Activated naive CD4-positive, alpha-beta T cell treated with anti-CD3 and anti-CD28 coated beads, Interleukin-2, amount 50 U/mL, for 72 hours (primary cell): ENCODE measurements at regions not wholly inside any gene's neighbourhood (a gene's known extent, or its start where the extent isn't known, plus 50 kb on each side); places are given as distances from the start of the nearest gene placed in this dataset.
A peak's percentile ranks its signal among the peaks of the same experiment; 100 is the strongest.

ENCODE experiments used
- ATAC-seq, 2 donors: fragments of 150-1000 bp; cut with Tn5 transposase; 2 replicates each; pipeline ENCODE4 v1.10.0; 2021; ENCODE audit warnings: mild to moderate bottlenecking in 2 of 2, moderate library complexity in 2 of 2
- DNase-seq, 2 donors: peaks; one replicate each; pipeline ENCODE4 v3.0.0; 2021 to 2022; ENCODE audit warnings: low spot score in 2 of 2
- H3K27ac Mint-ChIP-seq, 2 donors: one replicate each; pipeline ENCODE4 v1.8.0; 2022; ENCODE audit warnings: mild to moderate bottlenecking in 2 of 2, mixed read lengths in 2 of 2
- H3K36me3 Mint-ChIP-seq, 2 donors: one replicate each; pipeline ENCODE4 v1.8.0; 2022; ENCODE audit warnings: mixed read lengths in 2 of 2
- H3K9me3 Mint-ChIP-seq, 2 donors: one replicate each; pipeline ENCODE4 v1.8.0; 2022; ENCODE audit warnings: mixed read lengths in 2 of 2

DNA sequence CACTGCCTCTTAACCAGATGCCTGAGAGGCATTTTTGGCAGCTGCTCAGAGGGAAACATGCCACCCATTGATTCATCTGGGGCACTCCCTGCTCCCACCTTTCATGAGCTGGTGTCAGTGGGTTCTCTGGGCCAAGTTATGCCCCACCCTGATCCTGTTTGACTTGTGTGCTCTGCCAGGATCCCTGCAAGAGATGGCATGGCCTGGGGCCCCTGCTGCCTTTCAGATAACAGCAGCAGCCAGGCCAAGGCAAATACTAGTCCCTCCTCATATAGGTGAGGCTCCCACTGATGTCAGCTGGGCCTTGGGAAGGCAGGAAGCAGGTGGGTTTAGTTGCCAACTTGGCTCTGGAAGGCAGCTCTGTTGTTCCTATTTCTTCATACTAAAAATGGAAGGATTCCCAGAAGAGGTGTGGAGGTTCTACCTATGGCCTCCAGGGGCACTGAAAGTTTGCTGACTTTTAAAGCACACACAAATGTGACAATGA lies 192.9 kb upstream of the RBPJ start:
- Mint-ChIP-seq H3K27ac (no peak overlapping the region), H3K36me3 (peaks cover 0 to 62% of the 10 kb centered on the region in 2 donors), H3K9me3 (peaks cover 7 to 23% of the 10 kb centered on the region in 2 donors)
- DNase-seq, result no peak
- no peak for ATAC-seq

DNA sequence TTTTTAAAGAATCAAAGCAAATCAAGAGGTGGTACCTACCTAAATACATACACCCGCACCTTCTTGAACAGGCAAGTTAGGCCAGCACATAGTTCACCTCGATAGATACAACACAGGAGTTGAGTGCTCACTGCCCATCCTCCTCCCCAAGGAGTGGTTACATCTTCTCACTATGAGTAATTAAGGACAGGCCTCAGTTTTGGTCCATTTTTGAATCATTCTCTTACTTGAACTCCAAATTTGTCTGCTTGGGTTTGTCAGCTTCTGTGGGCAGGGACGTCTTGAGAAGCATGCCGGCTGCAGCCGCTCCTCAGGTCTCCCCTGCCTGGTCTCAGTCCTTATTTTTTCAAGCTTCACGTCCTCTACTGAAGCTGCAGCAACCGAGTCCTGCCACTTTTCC lies 190.6 kb upstream of the RBPJ start:
- DNase-seq, result no peak
- peaks cover 7 to 31% of the 10 kb centered on the region in 2 donors for H3K9me3 Mint-ChIP-seq
- peak overlapping the region in 1 of 2 donors; percentile 62 for H3K27ac Mint-ChIP-seq
- peak; percentile 71 to 84 for ATAC-seq
- H3K36me3 Mint-ChIP-seq, result peaks cover 0 to 77% of the 10 kb centered on the region in 2 donors

DNA sequence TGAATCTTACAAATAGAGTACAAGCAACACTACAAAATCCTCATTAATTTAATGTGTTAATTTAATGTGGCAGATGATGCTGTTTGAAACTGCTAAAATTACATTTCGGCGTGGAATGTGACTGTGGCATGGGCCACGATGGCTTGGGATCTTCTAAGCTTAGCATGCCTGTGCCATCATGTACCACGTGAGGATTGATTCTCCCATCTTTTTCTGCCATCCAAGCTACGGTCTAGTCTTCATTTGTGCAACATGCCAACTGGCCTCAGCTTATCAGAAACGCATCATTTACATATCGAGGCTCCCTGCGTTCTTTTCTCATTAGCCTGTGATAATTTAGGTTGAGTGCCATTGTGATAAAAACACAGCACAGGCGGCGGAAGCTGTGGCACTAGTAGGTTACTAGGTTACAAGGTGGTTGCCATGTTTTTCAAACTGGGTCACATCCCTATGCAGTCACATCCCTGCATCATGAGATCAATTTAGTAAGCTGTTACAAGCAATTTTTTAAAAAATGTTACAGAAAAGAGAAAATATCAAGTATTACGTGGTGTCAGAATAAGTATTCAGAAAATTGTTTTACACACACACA lies 189.9 kb upstream of the RBPJ start:
- Mint-ChIP-seq H3K9me3 (peaks cover 7 to 38% of the 10 kb centered on the region in 2 donors), H3K27ac (peak overlapping the region in 1 of 2 donors; percentile 62), H3K36me3 (peaks cover 0 to 81% of the 10 kb centered on the region in 2 donors)
- ATAC-seq, result no peak
- no peak for DNase-seq

DNA sequence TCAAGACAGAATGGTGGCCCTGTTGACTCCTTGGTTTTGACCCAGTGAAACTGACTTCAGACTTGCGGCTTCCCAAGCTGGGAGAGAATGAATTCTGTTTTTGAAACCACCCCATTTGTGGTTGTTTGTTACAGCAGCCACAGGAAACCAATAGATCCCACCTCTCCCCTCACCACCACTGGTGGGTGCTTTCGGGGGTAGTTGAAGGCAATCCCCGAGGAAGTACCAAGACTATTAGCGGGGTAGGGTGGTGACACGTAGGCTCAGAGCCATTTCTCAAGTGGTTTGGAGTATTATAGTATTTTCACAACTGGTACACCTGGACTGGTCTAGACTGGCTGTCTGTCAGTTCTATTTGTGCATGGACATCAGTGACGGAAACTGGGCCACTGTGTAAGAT lies 189.1 kb upstream of the RBPJ start:
- peaks cover 7 to 45% of the 10 kb centered on the region in 2 donors for H3K9me3 Mint-ChIP-seq
- DNase-seq (peak in 1 of 2 donors; percentile 60), ATAC-seq (peak in 1 of 2 donors; percentile 71)
- no peak overlapping the region for H3K27ac Mint-ChIP-seq
- peaks cover 0 to 81% of the 10 kb centered on the region in 2 donors for H3K36me3 Mint-ChIP-seq

DNA sequence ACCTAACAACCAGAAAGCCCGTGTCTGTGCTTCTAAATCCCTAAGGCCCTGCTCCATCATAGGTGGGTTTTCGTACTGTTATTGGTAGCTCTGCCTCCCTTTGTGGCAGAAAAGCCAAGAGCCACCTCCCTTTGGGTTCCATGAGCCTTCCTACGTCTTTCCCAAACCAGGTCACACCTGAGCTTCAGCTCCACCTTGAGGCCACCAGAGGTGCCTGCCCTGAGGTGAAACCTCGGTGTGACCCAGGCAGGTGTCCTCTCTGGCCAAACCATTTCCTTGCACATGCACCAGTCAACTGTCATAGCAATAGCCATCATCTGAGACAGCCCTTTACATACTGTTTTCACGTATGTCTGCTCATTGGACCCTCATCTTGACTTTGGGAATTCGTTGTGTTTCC lies 188.0 kb upstream of the RBPJ start:
- Mint-ChIP-seq H3K9me3 (peaks cover 3 to 41% of the 10 kb centered on the region in 2 donors), H3K36me3 (peaks cover 0 to 72% of the 10 kb centered on the region in 2 donors), H3K27ac (peak overlapping the region; percentile 21 to 73)
- ATAC-seq (no peak), DNase-seq (no peak)

DNA sequence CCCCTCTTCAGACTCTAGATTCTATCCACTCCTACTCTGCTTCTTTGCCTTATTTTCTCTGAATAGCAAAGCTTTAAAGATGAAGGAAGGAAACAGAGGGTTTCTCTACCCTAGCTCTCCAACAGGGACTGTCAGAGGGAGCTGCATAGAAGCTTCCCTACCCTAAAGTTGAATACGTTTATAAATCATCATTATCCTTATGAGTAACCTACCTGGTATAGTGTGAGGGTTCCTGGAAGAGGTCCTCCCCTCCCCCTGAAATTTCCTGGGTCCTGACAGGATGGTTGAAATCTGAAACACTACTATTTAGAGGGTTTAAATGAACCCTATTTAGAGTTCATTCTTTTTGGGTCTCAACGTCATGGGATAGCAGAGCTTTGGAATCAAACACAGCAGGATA lies 187.0 kb upstream of the RBPJ start:
- peaks cover 1 to 38% of the 10 kb centered on the region in 2 donors for H3K9me3 Mint-ChIP-seq
- peaks cover 0 to 69% of the 10 kb centered on the region in 2 donors for H3K36me3 Mint-ChIP-seq
- DNase-seq (no peak), ATAC-seq (peak in 1 of 2 donors; percentile 73)
- H3K27ac Mint-ChIP-seq, result peak overlapping the region in 1 of 2 donors; percentile 40

DNA sequence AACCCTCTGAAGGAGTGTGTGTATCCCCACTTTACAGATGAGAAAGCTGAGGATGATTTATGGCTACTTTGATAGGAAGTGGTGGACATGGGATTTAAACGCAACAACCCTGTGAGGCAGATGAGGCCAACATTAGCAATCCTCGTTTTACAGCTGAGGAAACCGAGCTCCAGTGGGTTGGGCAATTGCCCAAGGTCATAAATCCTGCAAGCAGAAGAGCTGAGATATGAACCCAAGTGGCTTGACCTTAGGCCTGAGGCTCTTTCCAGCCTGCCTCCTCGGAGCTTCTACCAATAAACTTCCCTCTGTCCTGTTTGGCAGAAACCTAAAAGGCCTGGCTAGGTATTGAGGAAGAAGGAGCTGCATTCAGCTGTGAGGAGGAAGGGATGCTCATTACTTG lies 185.5 kb upstream of the RBPJ start:
- Mint-ChIP-seq H3K27ac (no peak overlapping the region), H3K9me3 (peaks cover 0 to 33% of the 10 kb centered on the region in 2 donors), H3K36me3 (peaks cover 0 to 59% of the 10 kb centered on the region in 2 donors)
- ATAC-seq (no peak), DNase-seq (no peak)

DNA sequence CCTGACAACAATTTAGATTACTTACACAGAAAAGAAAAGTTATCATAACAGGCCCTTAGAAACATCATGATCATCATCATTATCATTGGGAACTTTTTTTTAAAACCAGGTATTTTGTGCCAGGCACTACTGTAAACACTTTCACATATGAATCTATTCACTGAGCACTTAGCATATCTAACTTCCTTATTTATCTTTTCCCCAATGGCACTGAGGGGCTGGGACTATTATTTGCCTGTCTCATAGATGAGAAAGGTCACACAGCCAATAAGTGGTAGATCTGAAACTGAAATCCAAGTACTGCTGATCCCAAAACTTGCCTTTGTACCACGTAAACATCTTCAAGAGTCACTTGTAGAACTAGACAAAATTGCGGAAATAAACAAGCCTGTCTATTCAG lies 184.2 kb upstream of the RBPJ start:
- ATAC-seq (no peak), DNase-seq (no peak)
- Mint-ChIP-seq H3K27ac (no peak overlapping the region), H3K9me3 (peaks cover 0 to 33% of the 10 kb centered on the region in 2 donors), H3K36me3 (peaks cover 0 to 50% of the 10 kb centered on the region in 2 donors)

DNA sequence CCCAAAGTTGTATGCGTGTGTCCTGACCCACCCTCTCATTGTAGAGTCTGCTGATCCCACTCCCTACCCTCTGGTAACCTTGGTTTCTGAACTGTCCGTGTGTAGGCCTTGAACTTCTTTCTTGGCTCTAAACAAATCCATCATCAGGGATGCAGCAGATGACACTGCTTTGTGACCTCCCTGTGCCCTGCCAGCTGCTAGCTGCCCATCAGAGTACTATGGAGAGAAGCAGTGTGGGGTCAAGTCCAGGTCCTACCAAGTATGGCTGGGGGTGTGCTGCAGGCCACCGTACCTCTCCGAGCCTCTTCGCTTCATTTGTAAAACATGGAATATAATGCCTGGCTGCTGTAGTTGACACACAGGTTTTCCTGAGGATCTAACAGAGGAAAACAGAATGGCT lies 183.5 kb upstream of the RBPJ start:
- ATAC-seq (no peak), DNase-seq (no peak)
- Mint-ChIP-seq H3K9me3 (peaks cover 0 to 33% of the 10 kb centered on the region in 2 donors), H3K36me3 (peaks cover 0 to 53% of the 10 kb centered on the region in 2 donors), H3K27ac (no peak overlapping the region)

DNA sequence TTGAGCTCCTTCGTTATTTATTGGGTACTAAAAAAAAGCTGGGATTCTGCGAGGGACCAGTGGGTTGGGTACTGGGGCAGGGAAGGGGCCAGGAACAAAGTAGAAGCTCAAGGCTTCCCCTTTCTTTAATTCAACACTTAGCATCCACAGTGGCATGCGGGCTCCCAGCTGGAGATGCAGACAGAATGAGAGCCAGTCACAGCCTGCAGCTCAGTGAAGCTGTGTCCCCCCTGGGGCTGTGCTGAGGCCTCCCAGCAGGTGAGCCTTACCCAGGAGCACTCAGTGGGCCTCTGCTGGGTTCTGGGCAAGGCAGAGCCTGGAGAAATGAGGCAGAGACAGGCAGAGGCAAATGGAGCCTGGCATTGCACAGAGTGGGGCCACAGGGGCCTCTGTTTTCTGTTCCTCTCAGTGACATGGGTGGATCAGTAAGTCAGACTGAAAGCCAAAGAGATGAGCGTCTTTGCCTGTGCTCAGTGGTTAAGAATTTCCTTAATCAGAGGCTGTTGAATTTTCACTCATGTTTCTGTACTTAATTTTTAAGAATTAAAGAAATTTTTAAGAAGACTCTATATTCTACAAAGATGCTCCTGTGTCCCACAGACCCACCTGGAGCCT lies 181.4 kb upstream of the RBPJ start:
- no peak for DNase-seq
- Mint-ChIP-seq H3K36me3 (peaks cover 0 to 42% of the 10 kb centered on the region in 2 donors), H3K27ac (peak overlapping the region in 1 of 2 donors; percentile 14), H3K9me3 (peaks cover 0 to 27% of the 10 kb centered on the region in 2 donors)
- peak in 1 of 2 donors; percentile 71 for ATAC-seq

DNA sequence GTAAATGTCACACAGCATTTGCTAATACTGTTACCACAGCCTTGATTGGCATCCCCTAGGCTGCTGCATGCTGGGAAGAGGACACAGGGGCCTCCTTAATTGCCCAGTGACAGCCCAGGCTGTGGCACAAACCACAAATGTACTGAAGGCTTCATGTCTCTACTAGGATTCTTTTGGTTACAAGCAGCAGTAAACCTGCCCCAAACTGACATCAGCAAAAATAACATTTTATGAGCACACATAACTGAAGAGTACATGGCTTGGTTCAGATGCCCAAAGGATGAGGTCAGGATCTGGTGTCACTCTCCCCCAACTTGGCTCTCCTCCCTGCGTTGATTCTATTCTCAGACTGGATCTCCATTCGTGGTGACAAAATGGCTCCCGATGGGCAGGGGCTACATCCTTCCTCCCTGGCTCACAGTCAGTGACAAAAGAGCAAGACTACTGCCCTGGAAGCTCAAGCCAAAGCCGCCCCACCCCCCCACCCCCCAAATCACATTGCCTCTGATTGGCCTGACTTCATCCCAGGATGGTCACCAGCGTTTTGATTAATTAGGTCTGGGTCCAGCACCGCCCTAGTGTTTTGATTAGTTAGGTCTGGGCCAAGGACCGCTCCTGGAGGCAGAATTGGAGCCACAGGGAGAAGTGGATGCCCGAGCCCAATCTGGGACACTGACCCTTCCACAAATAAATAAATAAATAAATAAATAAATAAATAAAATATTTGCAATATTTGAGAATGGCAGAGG lies 180.5 kb upstream of the RBPJ start:
- H3K27ac Mint-ChIP-seq, result peak overlapping the region in 1 of 2 donors; percentile 14

DNA sequence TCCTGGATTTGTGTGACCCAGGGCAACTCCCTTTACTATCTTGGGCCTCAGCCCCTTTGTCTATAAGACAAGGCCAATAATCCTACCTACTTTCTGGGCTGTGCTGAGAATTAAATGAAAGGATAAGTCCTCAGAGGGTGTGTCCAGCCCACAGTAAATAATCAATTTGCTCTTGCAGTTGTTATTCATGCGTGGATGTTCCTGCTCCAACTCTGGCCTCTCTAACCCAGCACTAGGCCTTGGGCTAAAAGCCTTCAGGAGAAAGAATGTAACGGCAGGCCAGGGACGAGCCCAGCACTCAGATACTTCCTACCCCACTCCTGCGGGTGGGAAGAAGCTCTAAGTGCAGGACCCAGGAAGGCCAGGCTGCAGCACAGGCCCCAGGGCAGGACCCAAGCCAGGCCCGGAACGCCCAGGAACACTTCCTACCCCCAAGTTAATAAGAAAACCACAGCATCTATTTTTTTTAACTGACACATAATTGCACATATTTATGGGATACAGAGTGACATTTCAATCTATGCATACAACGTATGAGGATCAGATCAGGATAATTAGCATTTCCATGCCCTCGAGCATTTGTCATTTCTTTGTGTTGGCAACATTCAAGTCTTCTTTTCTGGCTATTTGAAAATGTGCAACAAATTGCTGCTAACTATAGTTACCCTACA lies 179.6 kb upstream of the RBPJ start:
- DNase-seq, result no peak
- no peak overlapping the region for H3K27ac Mint-ChIP-seq
- ATAC-seq, result no peak
- peaks cover 0 to 14% of the 10 kb centered on the region in 2 donors for H3K9me3 Mint-ChIP-seq
- H3K36me3 Mint-ChIP-seq, result peaks cover 0 to 43% of the 10 kb centered on the region in 2 donors

More for the DNA sequence above, 180.5 kb upstream of the RBPJ start:
- ATAC-seq, result no peak
- Mint-ChIP-seq H3K9me3 (peaks cover 0 to 22% of the 10 kb centered on the region in 2 donors), H3K36me3 (peaks cover 0 to 43% of the 10 kb centered on the region in 2 donors)
- no peak for DNase-seq

DNA sequence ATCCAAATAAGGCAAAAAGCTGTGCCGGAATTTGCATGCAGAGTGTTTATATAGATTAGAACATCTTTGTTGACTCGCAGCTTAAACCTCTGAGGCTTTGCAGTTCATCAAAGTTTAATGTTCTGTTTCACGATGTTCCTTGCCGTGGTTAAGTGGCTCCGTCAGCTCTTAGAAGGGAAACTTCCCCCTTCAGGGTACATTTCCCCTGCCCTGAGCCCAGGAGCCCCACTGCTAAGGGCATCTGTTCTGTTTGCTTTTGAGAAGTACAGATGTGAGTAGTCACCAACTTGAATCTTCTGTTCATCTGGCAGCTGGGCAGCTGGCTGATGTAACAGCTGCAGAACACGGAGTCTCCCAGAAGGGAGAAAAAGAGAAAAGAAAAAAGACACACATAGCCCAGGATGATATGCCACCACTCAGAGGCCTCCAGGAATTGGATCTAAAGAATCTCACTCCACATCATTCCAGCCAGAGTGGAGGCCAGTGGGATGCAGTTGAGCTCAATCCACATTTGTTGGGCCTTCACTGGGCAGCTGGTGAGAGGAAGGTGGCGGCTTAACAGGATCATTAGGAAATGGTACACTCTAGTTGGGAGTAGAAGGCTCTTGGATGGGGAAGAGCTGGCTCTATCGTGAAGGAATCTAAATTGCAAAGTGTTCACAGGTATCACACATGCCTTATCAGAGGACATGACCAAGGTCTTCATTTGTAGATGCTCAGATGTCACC lies 178.7 kb upstream of the RBPJ start:
- Mint-ChIP-seq H3K9me3 (peaks cover 0 to 13% of the 10 kb centered on the region in 2 donors), H3K27ac (peak overlapping the region in 1 of 2 donors; percentile 92), H3K36me3 (peaks cover 0 to 43% of the 10 kb centered on the region in 2 donors)
- DNase-seq, result no peak
- peak in 1 of 2 donors; percentile 59 for ATAC-seq

DNA sequence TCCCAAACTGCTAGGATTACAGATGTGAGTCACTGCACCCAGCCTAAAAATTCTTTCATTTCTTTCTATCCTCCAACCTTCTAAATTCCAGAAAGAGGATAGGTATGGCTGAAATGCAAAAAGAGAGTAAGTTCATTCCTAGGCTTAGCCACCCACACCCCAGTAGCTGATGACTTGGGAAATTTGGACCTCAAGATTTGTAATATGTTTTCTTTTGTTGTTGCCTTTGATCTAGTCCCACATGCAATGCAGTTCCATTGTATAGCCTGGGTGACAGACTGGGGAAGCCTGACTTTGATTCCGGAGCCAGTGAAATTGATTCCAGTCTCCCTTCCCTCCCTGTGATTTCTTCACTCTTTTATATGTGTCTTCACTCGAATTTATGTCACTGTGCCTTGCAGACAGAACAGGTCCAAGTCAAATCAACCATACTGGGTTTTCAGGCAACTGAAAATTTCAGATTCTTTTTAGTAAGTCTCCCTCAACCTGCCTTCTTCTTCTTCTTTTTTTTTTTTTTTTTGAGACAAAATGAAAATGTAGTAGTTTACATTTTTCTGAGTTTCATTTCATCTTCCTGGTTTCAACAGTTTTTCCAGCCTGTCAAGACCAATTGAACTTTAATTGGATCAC lies 176.2 kb upstream of the RBPJ start:
- DNase-seq (no peak), ATAC-seq (peak; percentile 26 to 53)
- H3K36me3 Mint-ChIP-seq, result peaks cover 0 to 52% of the 10 kb centered on the region in 2 donors
- H3K27ac Mint-ChIP-seq, result no peak overlapping the region
- H3K9me3 Mint-ChIP-seq, result peaks cover 0 to 22% of the 10 kb centered on the region in 2 donors

DNA sequence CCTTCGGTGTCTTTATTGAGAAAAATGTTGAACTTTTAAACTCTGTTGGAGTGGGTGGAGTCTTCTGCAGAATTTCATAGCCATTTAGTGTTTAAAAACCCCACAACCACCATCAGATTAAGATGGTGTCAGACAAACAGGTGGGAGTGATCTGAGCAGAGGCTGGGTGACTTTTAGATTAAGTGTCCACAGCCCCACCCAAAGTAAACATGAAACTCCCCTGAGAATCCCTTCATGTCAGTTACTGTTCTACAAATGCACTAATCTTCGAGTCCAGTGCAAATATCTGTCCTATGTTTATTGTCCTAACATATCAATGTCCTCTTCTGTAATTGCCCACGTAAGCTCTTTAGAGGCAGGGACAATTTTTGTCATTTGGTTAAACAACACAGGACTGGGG lies 175.6 kb upstream of the RBPJ start:
- Mint-ChIP-seq H3K27ac (no peak overlapping the region), H3K36me3 (peaks cover 0 to 56% of the 10 kb centered on the region in 2 donors), H3K9me3 (peaks cover 0 to 26% of the 10 kb centered on the region in 2 donors)
- DNase-seq, result no peak
- ATAC-seq, result peak in 1 of 2 donors; percentile 29
